ENCODE measurements at regions not wholly inside any gene's neighbourhood (a gene's known extent, or its start where the extent isn't known, plus 50 kb on each side); places are given as distances from the start of the nearest gene placed in this dataset.

- H3K36me3 ChIP-seq: no peaks in the 10 kb centered on the region
- no peaks in the 10 kb centered on the region for H3K9me3 ChIP-seq
- in situ Hi-C loops (cut with MboI; ENCODE audit: low pct_ligation_motif_present in 1 of 4, low pct_unique_long_range_greater_than_20kb in 1 of 4, low sequenced_read_pairs in 3 of 4): no loop called here
- H3K4me1 ChIP-seq: no peaks in the 10 kb centered on the region
- H3K27ac ChIP-seq: no peak overlapping the region
- 90 to 91% methylated on average over 1 of the region's 1 CpG for WGBS, 2 donors (ENCODE audit: low coverage in 1 of 2)
- DNase-seq: no peak
- TF ChIP-seq CTCF (IDR thresholded peaks at IDR 0.05) (no peak), POLR2AphosphoS5 (IDR thresholded peaks at IDR 0.05) (no peak), POLR2A (IDR thresholded peaks at IDR 0.05) (no peak), EP300 (IDR thresholded peaks at IDR 0.05; ENCODE audit: low read depth) (no peak)
- H3K4me3 ChIP-seq: no peak overlapping the region
- no peaks in the 10 kb centered on the region for H3K27me3 ChIP-seq
- intact Hi-C loops (cut with DNase I; ENCODE audit: low total_unique reads): no loop called here
Measured at GRCh38 chr3:115396801-115397200, 226.5 kb upstream of the GAP43 start.

GRCh38 chr3:115397433-115397832 is 225.9 kb upstream of the GAP43 start:
- H3K27ac ChIP-seq: no peak overlapping the region
- WGBS, 2 donors (ENCODE audit: low coverage in 1 of 2): 54 to 55% methylated on average over 1 of the region's 1 CpG

GRCh38 chr3:115398506-115398905 is 224.8 kb upstream of the GAP43 start:
- no peak for DNase-seq
- intact Hi-C loops (cut with DNase I; ENCODE audit: low total_unique reads) (no loop called here), in situ Hi-C loops (cut with MboI; ENCODE audit: low pct_ligation_motif_present in 1 of 4, low pct_unique_long_range_greater_than_20kb in 1 of 4, low sequenced_read_pairs in 3 of 4) (no loop called here)
- TF ChIP-seq EP300 (IDR thresholded peaks at IDR 0.05; ENCODE audit: low read depth) (no peak), POLR2AphosphoS5 (IDR thresholded peaks at IDR 0.05) (no peak), POLR2A (IDR thresholded peaks at IDR 0.05) (no peak), CTCF (IDR thresholded peaks at IDR 0.05) (no peak)
- no peaks in the 10 kb centered on the region for H3K27me3 ChIP-seq
- no peak overlapping the region for H3K4me3 ChIP-seq
- no peaks in the 10 kb centered on the region for H3K36me3 ChIP-seq
- H3K4me1 ChIP-seq: no peaks in the 10 kb centered on the region
- H3K27ac ChIP-seq: no peak overlapping the region
- 88% methylated on average over 3 of the region's 3 CpGs; no CpG with 5 or more reads in 1 of the 2 donors for whole genome bisulfite sequencing, 2 donors (ENCODE audit: low coverage in 1 of 2)
- H3K9me3 ChIP-seq: no peaks in the 10 kb centered on the region

More at GRCh38 chr3:115397433-115397832, 225.9 kb upstream of the GAP43 start:
- no peaks in the 10 kb centered on the region for H3K27me3 ChIP-seq
- in situ Hi-C loops (cut with MboI; ENCODE audit: low pct_ligation_motif_present in 1 of 4, low pct_unique_long_range_greater_than_20kb in 1 of 4, low sequenced_read_pairs in 3 of 4) (no loop called here), intact Hi-C loops (cut with DNase I; ENCODE audit: low total_unique reads) (no loop called here)
- H3K4me3 ChIP-seq: no peak overlapping the region
- H3K9me3 ChIP-seq: no peaks in the 10 kb centered on the region
- H3K4me1 ChIP-seq: no peaks in the 10 kb centered on the region
- no peaks in the 10 kb centered on the region for H3K36me3 ChIP-seq
- TF ChIP-seq CTCF (IDR thresholded peaks at IDR 0.05) (no peak), POLR2AphosphoS5 (IDR thresholded peaks at IDR 0.05) (no peak), POLR2A (IDR thresholded peaks at IDR 0.05) (no peak), EP300 (IDR thresholded peaks at IDR 0.05; ENCODE audit: low read depth) (no peak)
- no peak for DNase-seq

- TF ChIP-seq POLR2AphosphoS5 (IDR thresholded peaks at IDR 0.05): no peak
- TF ChIP-seq POLR2A (IDR thresholded peaks at IDR 0.05): no peak
- TF ChIP-seq EP300 (IDR thresholded peaks at IDR 0.05; ENCODE audit: low read depth): no peak
- TF ChIP-seq CTCF (IDR thresholded peaks at IDR 0.05): no peak
- no peak for DNase-seq
- 81 to 83% methylated on average over 3 to 4 of the region's 4 CpGs for WGBS, 2 donors (ENCODE audit: low coverage in 1 of 2)
- H3K4me1 ChIP-seq: no peaks in the 10 kb centered on the region
- H3K27me3 ChIP-seq: no peaks in the 10 kb centered on the region
- in situ Hi-C loops (cut with MboI; ENCODE audit: low pct_ligation_motif_present in 1 of 4, low pct_unique_long_range_greater_than_20kb in 1 of 4, low sequenced_read_pairs in 3 of 4) (no loop called here), intact Hi-C loops (cut with DNase I; ENCODE audit: low total_unique reads) (no loop called here)
- H3K4me3 ChIP-seq: no peak overlapping the region
- no peak overlapping the region for H3K27ac ChIP-seq
- H3K9me3 ChIP-seq: no peaks in the 10 kb centered on the region
- no peaks in the 10 kb centered on the region for H3K36me3 ChIP-seq
Measured at GRCh38 chr3:115399750-115400149, 223.6 kb upstream of the GAP43 start.
